ENCODE measurements at regions not wholly inside any gene's neighbourhood (a gene's known extent, or its start where the extent isn't known, plus 50 kb on each side); places are given as distances from the start of the nearest gene placed in this dataset.

GRCh38 chr16:49081086-49081485, 200.6 kb downstream of the CBLN1 start:
- no peak for ATAC-seq (ENCODE audit: low read depth)
- no peak for DNase-seq (ENCODE audit: low spot score)
- no peaks in the 10 kb centered on the region for H3K4me1 ChIP-seq (ENCODE audit: insufficient read depth, poor library complexity, severe bottlenecking)

GRCh38 chr16:49078571-49078970, 203.1 kb downstream of the CBLN1 start:
- Histone ChIP-seq H3K27ac (ENCODE audit: poor library complexity, severe bottlenecking) (no peak overlapping the region), H3K36me3 (ENCODE audit: low read depth) (no peaks in the 10 kb centered on the region), H3K4me3 (ENCODE audit: severe bottlenecking) (no peak overlapping the region), H3K9me3 (ENCODE audit: severe bottlenecking) (no peaks in the 10 kb centered on the region), H3K27me3 (ENCODE audit: insufficient read depth, poor library complexity, severe bottlenecking) (no peaks in the 10 kb centered on the region), H3K4me1 (ENCODE audit: insufficient read depth, poor library complexity, severe bottlenecking) (no peaks in the 10 kb centered on the region)
- TF ChIP-seq, protein P1, sequence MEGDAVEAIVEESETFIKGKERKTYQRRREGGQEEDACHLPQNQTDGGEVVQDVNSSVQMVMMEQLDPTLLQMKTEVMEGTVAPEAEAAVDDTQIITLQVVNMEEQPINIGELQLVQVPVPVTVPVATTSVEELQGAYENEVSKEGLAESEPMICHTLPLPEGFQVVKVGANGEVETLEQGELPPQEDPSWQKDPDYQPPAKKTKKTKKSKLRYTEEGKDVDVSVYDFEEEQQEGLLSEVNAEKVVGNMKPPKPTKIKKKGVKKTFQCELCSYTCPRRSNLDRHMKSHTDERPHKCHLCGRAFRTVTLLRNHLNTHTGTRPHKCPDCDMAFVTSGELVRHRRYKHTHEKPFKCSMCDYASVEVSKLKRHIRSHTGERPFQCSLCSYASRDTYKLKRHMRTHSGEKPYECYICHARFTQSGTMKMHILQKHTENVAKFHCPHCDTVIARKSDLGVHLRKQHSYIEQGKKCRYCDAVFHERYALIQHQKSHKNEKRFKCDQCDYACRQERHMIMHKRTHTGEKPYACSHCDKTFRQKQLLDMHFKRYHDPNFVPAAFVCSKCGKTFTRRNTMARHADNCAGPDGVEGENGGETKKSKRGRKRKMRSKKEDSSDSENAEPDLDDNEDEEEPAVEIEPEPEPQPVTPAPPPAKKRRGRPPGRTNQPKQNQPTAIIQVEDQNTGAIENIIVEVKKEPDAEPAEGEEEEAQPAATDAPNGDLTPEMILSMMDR (IDR thresholded peaks at IDR 0.05; ENCODE audit: poor library complexity, severe bottlenecking) = no peak
- ATAC-seq (ENCODE audit: low read depth) = no peak
- no peak for DNase-seq (ENCODE audit: low spot score)

More at GRCh38 chr16:49081086-49081485, 200.6 kb downstream of the CBLN1 start:
- no peaks in the 10 kb centered on the region for H3K9me3 ChIP-seq (ENCODE audit: severe bottlenecking)
- H3K27me3 ChIP-seq (ENCODE audit: insufficient read depth, poor library complexity, severe bottlenecking) = no peaks in the 10 kb centered on the region
- no peaks in the 10 kb centered on the region for H3K36me3 ChIP-seq (ENCODE audit: low read depth)
- H3K27ac ChIP-seq (ENCODE audit: poor library complexity, severe bottlenecking) = no peak overlapping the region
- H3K4me3 ChIP-seq (ENCODE audit: severe bottlenecking) = no peak overlapping the region
- TF ChIP-seq, protein P1 (IDR thresholded peaks at IDR 0.05; ENCODE audit: poor library complexity, severe bottlenecking) = no peak

- no peak overlapping the region for H3K4me3 ChIP-seq (ENCODE audit: severe bottlenecking)
- ATAC-seq (ENCODE audit: low read depth) (no peak), DNase-seq (ENCODE audit: low spot score) (no peak)
- H3K9me3 ChIP-seq (ENCODE audit: severe bottlenecking) = no peaks in the 10 kb centered on the region
- H3K36me3 ChIP-seq (ENCODE audit: low read depth) = no peaks in the 10 kb centered on the region
- H3K4me1 ChIP-seq (ENCODE audit: insufficient read depth, poor library complexity, severe bottlenecking) = no peaks in the 10 kb centered on the region
- TF ChIP-seq, protein P1 (IDR thresholded peaks at IDR 0.05; ENCODE audit: poor library complexity, severe bottlenecking) = no peak
- H3K27ac ChIP-seq (ENCODE audit: poor library complexity, severe bottlenecking) = no peak overlapping the region
- H3K27me3 ChIP-seq (ENCODE audit: insufficient read depth, poor library complexity, severe bottlenecking) = no peaks in the 10 kb centered on the region
Observed at GRCh38 chr16:49078104-49078503, 203.5 kb downstream of the CBLN1 start.

GRCh38 chr16:49075709-49076108, 205.9 kb downstream of the CBLN1 start:
- H3K9me3 ChIP-seq (ENCODE audit: severe bottlenecking) = no peaks in the 10 kb centered on the region
- H3K27ac ChIP-seq (ENCODE audit: poor library complexity, severe bottlenecking) = no peak overlapping the region
- TF ChIP-seq, protein P1 (IDR thresholded peaks at IDR 0.05; ENCODE audit: poor library complexity, severe bottlenecking) = no peak
- no peaks in the 10 kb centered on the region for H3K36me3 ChIP-seq (ENCODE audit: low read depth)
- no peak overlapping the region for H3K4me3 ChIP-seq (ENCODE audit: severe bottlenecking)
- ATAC-seq (ENCODE audit: low read depth) (no peak), DNase-seq (ENCODE audit: low spot score) (no peak)
- no peaks in the 10 kb centered on the region for H3K4me1 ChIP-seq (ENCODE audit: insufficient read depth, poor library complexity, severe bottlenecking)
- no peaks in the 10 kb centered on the region for H3K27me3 ChIP-seq (ENCODE audit: insufficient read depth, poor library complexity, severe bottlenecking)

DNA sequence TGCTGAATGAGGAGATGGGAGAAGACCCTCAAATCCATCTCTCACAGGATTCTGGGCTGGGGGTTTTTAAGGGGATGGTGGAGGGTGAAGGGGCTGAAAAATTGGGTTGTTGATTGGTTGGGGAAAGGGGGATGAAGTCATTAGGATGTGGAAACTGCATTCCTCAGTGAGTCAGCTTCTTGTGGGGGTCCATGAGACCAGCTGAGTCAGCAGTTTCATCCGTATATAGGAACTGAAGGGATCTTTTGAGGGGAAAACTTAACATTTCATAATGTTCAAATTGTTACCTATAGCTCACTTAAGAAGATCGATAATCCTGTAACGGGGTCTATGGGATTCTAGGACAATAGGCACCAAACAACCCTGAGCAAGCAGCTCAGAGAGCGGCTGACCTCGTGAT, 213.4 kb downstream of the CBLN1 start:
- no peak overlapping the region for H3K4me3 ChIP-seq (ENCODE audit: severe bottlenecking)
- H3K36me3 ChIP-seq (ENCODE audit: low read depth) = no peaks in the 10 kb centered on the region
- ATAC-seq (ENCODE audit: low read depth) (no peak), DNase-seq (ENCODE audit: low spot score) (no peak)
- no peaks in the 10 kb centered on the region for H3K4me1 ChIP-seq (ENCODE audit: insufficient read depth, poor library complexity, severe bottlenecking)
- no peaks in the 10 kb centered on the region for H3K9me3 ChIP-seq (ENCODE audit: severe bottlenecking)
- H3K27ac ChIP-seq (ENCODE audit: poor library complexity, severe bottlenecking) = no peak overlapping the region
- no peaks in the 10 kb centered on the region for H3K27me3 ChIP-seq (ENCODE audit: insufficient read depth, poor library complexity, severe bottlenecking)
- TF ChIP-seq, protein P1 (IDR thresholded peaks at IDR 0.05; ENCODE audit: poor library complexity, severe bottlenecking) = no peak

All from RWPE2 (cell line).